ENCODE measurements at regions not wholly inside any gene's neighbourhood (a gene's known extent, or its start where the extent isn't known, plus 50 kb on each side); places are given as distances from the start of the nearest gene placed in this dataset.
"Not testable (repeated sequence)": the region's sequence is repeated elsewhere in the genome, so short reads cannot be mapped to it uniquely, and the experiment has no call there.

GRCh38 chr21:35178098-35178497 lies 129.0 kb upstream of the RUNX1 start:
- DNase-seq, result no peak

GRCh38 chr21:35172231-35172630 lies 123.1 kb upstream of the RUNX1 start:
- DNase-seq, result no peak

- DNase-seq, result no peak
These were observed 122.3 kb upstream of the RUNX1 start for GRCh38 chr21:35171385-35171784.

DNA sequence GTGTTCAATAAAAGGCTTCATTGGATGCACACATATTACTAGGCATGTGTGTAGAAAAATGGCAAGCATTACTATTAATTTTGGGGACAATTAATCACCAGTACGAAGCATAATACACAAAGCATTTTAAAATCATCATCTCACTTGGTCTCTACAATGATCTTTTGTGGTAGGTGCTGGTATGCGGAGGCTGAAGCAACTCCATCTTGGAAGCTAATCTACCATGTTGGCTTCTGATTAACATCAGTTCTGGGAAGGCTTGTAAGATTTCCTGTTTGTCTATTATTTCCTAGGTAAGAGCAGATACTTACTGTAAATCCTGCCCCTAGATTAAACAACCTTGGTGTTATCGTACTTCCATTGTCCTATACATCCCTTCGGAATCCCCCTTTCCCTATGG lies 121.7 kb upstream of the RUNX1 start:
- no peak for DNase-seq

GRCh38 chr21:35170244-35170643 lies 121.1 kb upstream of the RUNX1 start:
- no peak for DNase-seq

DNA sequence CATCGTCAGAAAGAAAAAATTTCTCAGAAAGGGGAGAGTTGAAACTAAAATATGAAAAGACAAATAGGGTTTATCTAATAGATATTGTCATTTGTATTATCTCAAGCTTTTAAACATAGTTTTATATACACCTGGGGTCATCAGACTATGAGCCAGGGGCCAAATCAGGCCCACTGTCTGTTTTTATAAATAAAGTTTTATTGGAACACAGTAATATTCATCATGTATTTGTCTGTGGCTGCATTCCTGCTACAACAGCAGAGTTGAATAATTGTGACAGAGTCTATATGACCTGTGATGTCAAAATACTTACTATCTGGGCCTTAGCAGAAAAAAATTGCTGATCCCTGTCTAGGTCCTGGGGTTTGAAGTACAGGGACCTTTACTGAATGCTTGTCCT lies 120.5 kb upstream of the RUNX1 start:
- DNase-seq, result no peak

GRCh38 chr21:35168735-35169134 lies 119.6 kb upstream of the RUNX1 start:
- no peak for DNase-seq

DNA sequence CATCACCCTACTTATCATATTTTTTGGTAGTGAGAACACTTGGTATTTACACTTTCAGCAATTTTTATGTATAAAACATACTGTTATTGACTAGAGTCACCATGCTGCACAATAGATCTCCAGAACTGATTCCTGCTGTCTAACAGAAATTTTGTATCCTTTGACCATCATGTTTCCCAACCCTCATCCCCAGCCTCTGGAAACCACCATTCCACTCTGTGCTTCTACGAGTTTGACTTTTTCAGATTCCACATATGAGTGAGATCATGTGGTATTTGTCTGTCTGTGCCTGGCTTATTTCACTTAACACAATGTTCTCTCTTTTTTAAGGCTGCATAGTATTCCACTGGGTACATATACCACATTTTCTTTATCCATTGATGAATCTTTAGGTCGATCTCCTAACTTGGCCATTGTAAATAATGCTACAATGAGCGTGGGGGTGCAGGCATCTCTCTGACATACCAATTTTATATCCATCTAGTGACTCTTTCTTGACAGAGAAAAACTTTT lies 115.9 kb upstream of the RUNX1 start:
- no peak for DNase-seq

GRCh38 chr21:35164380-35164779 lies 115.3 kb upstream of the RUNX1 start:
- DNase-seq, result no peak

- no peak for DNase-seq
These were observed 114.3 kb upstream of the RUNX1 start for GRCh38 chr21:35163411-35163810.

GRCh38 chr21:35162831-35163230 lies 113.7 kb upstream of the RUNX1 start:
- no peak for DNase-seq

GRCh38 chr21:35159881-35160280 lies 110.8 kb upstream of the RUNX1 start:
- no peak for DNase-seq

DNA sequence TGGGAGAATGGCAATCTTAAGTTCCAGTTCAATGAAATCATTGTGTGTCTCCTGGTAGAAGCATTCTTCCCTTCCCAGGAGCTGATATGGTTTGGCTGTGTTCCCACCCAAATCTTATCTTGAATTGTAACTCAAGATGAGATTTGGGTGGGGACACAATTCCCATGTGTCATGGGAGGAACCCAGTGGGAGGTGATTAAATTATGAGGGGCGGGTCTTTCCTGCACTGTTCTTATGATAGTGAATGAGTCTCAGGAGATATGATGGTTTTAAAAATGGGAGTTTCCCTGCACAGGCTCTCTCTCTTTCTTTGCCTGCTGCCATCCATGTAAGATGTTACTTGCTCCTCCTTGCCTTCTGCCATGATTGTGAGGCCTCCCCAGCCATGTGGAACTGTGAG lies 108.3 kb upstream of the RUNX1 start:
- not testable (repeated sequence) for DNase-seq

DNA sequence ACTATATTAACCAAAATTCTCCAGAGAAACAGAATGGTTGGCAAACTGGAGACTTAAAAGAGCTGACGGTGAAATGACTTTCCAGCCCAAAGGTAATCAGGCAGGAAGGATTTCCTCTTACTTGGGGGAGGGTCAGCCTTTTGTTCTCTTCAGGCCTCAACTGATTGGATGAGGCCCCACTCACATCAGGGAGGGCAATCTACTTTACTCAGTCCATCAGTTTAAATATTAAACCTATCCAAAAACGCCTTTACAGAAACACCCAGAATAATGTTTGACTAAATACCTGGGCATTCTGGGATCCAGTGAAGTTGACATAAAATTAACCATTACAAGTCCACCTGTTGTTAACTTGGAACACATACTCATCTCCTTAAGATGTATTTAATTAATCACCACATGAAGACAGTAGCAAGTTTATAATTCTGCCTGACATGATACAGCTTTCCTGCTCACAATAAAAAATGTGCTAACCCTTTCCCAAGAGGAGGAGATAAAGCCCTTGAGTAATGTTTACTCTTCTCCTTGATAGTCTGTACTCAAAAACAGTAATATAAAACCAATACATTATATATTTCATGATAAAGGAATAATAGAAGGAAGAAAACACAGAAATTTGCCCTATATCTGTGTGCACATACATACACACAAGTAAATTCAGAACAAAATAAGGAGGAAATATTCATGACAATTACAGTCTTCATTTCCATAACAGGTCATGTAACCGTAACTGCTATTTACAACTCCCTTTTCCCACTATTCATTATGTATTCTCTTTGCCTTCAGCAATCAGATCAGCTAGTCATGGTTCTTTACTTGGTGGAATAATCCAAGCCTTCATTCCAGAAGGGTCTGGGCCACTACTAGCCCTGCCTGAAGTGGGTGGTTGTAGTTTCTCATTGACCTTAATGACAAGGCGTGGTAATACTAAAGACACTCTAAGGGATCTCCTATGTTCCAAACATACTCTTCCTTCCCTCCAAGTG lies 107.5 kb upstream of the RUNX1 start:
- no peak for DNase-seq

- DNase-seq, result no peak
These were observed 105.7 kb upstream of the RUNX1 start for GRCh38 chr21:35154788-35155187.

GRCh38 chr21:35153671-35154070 lies 104.6 kb upstream of the RUNX1 start:
- no peak for DNase-seq

GRCh38 chr21:35150562-35151226 lies 101.6 kb upstream of the RUNX1 start:
- DNase-seq, result no peak

GRCh38 chr21:35149698-35150097 lies 100.6 kb upstream of the RUNX1 start:
- DNase-seq, result no peak

- DNase-seq, result no peak
These were observed 98.3 kb upstream of the RUNX1 start for GRCh38 chr21:35147439-35147838.

GRCh38 chr21:35145626-35146233 lies 96.6 kb upstream of the RUNX1 start:
- no peak for DNase-seq

DNA sequence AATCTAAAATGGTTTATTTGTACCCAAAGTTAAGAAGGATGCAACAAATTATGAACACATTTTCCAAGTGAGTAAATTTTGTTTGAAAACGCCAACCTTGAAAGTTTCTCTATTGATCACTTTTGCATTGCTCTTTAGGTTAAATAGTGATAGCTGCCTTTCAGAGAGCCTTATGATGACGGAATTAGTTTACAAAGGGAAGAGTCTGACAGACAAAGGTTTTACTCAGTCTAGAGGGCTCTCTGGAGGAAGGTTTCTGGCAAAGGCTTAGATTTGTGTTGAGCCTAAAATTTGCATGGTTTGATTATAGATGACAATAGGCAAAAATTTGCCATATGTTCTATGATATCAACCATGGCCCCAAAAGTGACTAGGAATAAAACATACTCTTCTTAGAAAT lies 95.9 kb upstream of the RUNX1 start:
- DNase-seq, result no peak

DNA sequence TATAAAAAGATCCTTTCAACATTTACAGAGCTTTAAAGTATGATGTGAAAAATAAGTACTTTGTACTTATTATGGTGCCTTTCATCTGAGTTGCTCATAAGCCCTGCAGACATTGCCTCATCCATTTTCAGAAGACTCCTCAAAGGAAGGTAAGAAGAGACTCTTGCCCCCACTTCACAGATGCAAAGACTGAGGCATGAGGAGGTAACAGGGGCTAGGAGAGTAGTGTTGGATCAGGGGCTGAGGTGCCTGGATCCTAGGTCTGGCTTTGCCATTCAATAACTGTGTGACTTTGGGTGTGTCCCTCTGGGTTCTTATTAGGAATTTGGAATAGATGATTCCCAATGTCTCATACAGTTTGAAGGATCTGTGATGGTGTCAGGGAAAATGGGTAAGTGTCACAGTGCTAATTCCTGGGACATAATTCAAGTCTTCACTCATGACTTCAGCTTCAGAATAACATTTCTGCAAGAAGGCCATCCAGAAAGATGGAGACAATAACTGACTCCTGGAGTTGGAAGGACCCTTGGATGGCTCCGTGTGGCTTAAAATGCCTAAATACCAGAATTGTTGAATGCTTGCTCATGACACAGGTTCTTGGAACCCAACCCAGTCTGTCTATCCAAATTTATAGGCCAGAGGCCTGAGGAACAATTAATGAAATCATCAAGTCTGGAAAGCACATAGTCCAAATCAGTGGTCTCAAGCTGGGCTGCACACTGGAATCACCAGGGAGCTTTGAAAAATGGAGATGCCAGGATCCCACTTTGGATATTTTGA lies 93.1 kb upstream of the RUNX1 start:
- no peak for DNase-seq

- DNase-seq, result no peak
These were observed 90.2 kb upstream of the RUNX1 start for GRCh38 chr21:35139382-35139715.

All from NCI-H82 (cell line).